ENCODE measurements at regions not wholly inside any gene's neighbourhood (a gene's known extent, or its start where the extent isn't known, plus 50 kb on each side); places are given as distances from the start of the nearest gene placed in this dataset.
"Not testable (repeated sequence)": the region's sequence is repeated elsewhere in the genome, so short reads cannot be mapped to it uniquely, and the experiment has no call there.

GRCh38 chr5:164482351-164482750, 976.9 kb downstream of the MAT2B start:
- intact Hi-C loops (cut with DNase I), result no loop called here
- no peak for DNase-seq (ENCODE audit: low spot score)

- intact Hi-C loops (cut with DNase I), result no loop called here
- DNase-seq (ENCODE audit: low spot score), result no peak
These were observed 979.5 kb downstream of the MAT2B start for GRCh38 chr5:164484948-164485347.

- intact Hi-C loops (cut with DNase I), result no loop called here
- DNase-seq (ENCODE audit: low spot score), result no peak
These were observed 982.5 kb downstream of the MAT2B start for GRCh38 chr5:164487939-164488338.

- intact Hi-C loops (cut with DNase I), result no loop called here
- no peak for DNase-seq (ENCODE audit: low spot score)
These were observed 992.1 kb downstream of the MAT2B start for GRCh38 chr5:164497311-164498064.

- no peak for DNase-seq (ENCODE audit: low spot score)
- intact Hi-C loops (cut with DNase I), result no loop called here
These were observed 993.0 kb downstream of the MAT2B start for GRCh38 chr5:164498438-164498837.

GRCh38 chr5:164500856-164501255, 995.4 kb downstream of the MAT2B start:
- intact Hi-C loops (cut with DNase I), result loop anchor here (5.0 to 10.0 kb wide), 3 partner anchors 489 to 936 kb away; no protein-coding TSS in a partner anchor
- DNase-seq (ENCODE audit: low spot score), result no peak

- intact Hi-C loops (cut with DNase I), result loop anchor here (5.0 to 10.0 kb wide), 3 partner anchors 489 to 937 kb away; no protein-coding TSS in a partner anchor
- DNase-seq (ENCODE audit: low spot score), result no peak
These were observed 995.9 kb downstream of the MAT2B start for GRCh38 chr5:164501344-164501743.

GRCh38 chr5:164504141-164504772, 998.8 kb downstream of the MAT2B start:
- DNase-seq (ENCODE audit: low spot score), result no peak
- intact Hi-C loops (cut with DNase I), result loop anchor here (5.0 to 10.0 kb wide), 3 partner anchors 492 to 939 kb away; no protein-coding TSS in a partner anchor

GRCh38 chr5:164505791-164506190, 1000.4 kb downstream of the MAT2B start:
- no peak for DNase-seq (ENCODE audit: low spot score)
- intact Hi-C loops (cut with DNase I), result loop anchor here (10.0 kb wide), 2 partner anchors 811 to 941 kb away; no protein-coding TSS in a partner anchor

- DNase-seq (ENCODE audit: low spot score), result no peak
- intact Hi-C loops (cut with DNase I), result no loop called here
These were observed 1012.8 kb downstream of the MAT2B start for GRCh38 chr5:164518067-164518740.

- intact Hi-C loops (cut with DNase I), result no loop called here
- DNase-seq (ENCODE audit: low spot score), result no peak
These were observed 1013.3 kb downstream of the MAT2B start for GRCh38 chr5:164518741-164519080.

- intact Hi-C loops (cut with DNase I), result no loop called here
- DNase-seq (ENCODE audit: low spot score), result no peak
These were observed 1026.9 kb downstream of the MAT2B start for GRCh38 chr5:164532235-164532900.

- intact Hi-C loops (cut with DNase I); DNase-seq (ENCODE audit: low spot score): not testable (repeated sequence)
These were observed 1028.0 kb downstream of the MAT2B start for GRCh38 chr5:164533426-164533825.

GRCh38 chr5:164540174-164540573, 1034.8 kb downstream of the MAT2B start:
- intact Hi-C loops (cut with DNase I), result no loop called here
- DNase-seq (ENCODE audit: low spot score), result no peak

GRCh38 chr5:164545507-164545906, 1040.1 kb downstream of the MAT2B start:
- intact Hi-C loops (cut with DNase I), result no loop called here
- DNase-seq (ENCODE audit: low spot score), result no peak

- intact Hi-C loops (cut with DNase I), result no loop called here
- no peak for DNase-seq (ENCODE audit: low spot score)
These were observed 1048.4 kb downstream of the MAT2B start for GRCh38 chr5:164553851-164554250.

GRCh38 chr5:164555809-164556208, 1050.4 kb downstream of the MAT2B start:
- intact Hi-C loops (cut with DNase I), result no loop called here

GRCh38 chr5:164560216-164560615, 1054.8 kb downstream of the MAT2B start:
- no peak for DNase-seq (ENCODE audit: low spot score)
- intact Hi-C loops (cut with DNase I), result no loop called here

More at GRCh38 chr5:164555809-164556208, 1050.4 kb downstream of the MAT2B start:
- no peak for DNase-seq (ENCODE audit: low spot score)

- intact Hi-C loops (cut with DNase I), result no loop called here
- DNase-seq (ENCODE audit: low spot score), result no peak
These were observed 1056.8 kb downstream of the MAT2B start for GRCh38 chr5:164561933-164562872.

All from cardiac septum (tissue), 1 donor.